Keratinocyte (primary cell): ENCODE measurements at regions not wholly inside any gene's neighbourhood (a gene's known extent, or its start where the extent isn't known, plus 50 kb on each side); places are given as distances from the start of the nearest gene placed in this dataset.

ENCODE experiments used
- DNase-seq: peaks from one replicate; pipeline ENCODE4 v3.0.0-alpha.2; 2011; ENCODE audit warnings: low read depth, missing footprints, low spot score
- FAIRE-seq: peaks from 2 replicates; lab custom pipeline; 2011; peaks lifted over from hg19 to GRCh38; lab: Jason Lieb, UNC
- H2AFZ ChIP-seq: 2 replicates; pipeline ENCODE4 v1.6.0; 2012; ENCODE audit warnings: low read length, control low read depth, inconsistent platforms; ENCODE audit not compliant: control insufficient read depth
- H3K27ac ChIP-seq: 2 replicates; pipeline ENCODE4 v1.5.1; 2011; ENCODE audit warnings: low read length; ENCODE audit not compliant: control insufficient read depth, insufficient read depth
- H3K27me3 ChIP-seq: 3 replicates; pipeline ENCODE4 v1.6.0; 2011; ENCODE audit warnings: low read length; ENCODE audit not compliant: control insufficient read depth, insufficient read depth; ENCODE audit errors: extremely low read depth
- H3K36me3 ChIP-seq, 2 experiments: 2 replicates in 1 of 2; 3 replicates in 1 of 2; pipeline ENCODE4 v1.5.1; 2011; ENCODE audit warnings: low read length in 2 of 2, mild to moderate bottlenecking in 1 of 2; ENCODE audit not compliant: control insufficient read depth in 2 of 2, insufficient read depth in 2 of 2; ENCODE audit errors: extremely low read depth in 1 of 2
- H3K4me1 ChIP-seq: 3 replicates; pipeline ENCODE4 v1.5.1; 2011; ENCODE audit warnings: low read length; ENCODE audit not compliant: control insufficient read depth, insufficient read depth; ENCODE audit errors: extremely low read depth
- H3K4me2 ChIP-seq: 3 replicates; pipeline ENCODE4 v1.6.0; 2011; ENCODE audit warnings: low read depth, low read length; ENCODE audit not compliant: control insufficient read depth, insufficient read depth; ENCODE audit errors: extremely low read depth
- H3K4me3 ChIP-seq, 3 experiments: fragments of 200-600 bp in 1 of 3; sonication (generic) in 1 of 3; 2 replicates in 2 of 3; 3 replicates in 1 of 3; pipeline ENCODE4 v1.5.1; 2011 to 2016; ENCODE audit warnings: low read length in 3 of 3, mild to moderate bottlenecking in 3 of 3, control low read depth in 2 of 3, inconsistent platforms in 1 of 3, low read depth in 1 of 3, mixed read lengths in 1 of 3, mixed run types in 1 of 3, moderate library complexity in 1 of 3; ENCODE audit not compliant: control insufficient read depth in 2 of 3, insufficient read depth in 2 of 3; ENCODE audit errors: extremely low read depth in 1 of 3
- H3K79me2 ChIP-seq: 2 replicates; pipeline ENCODE4 v1.6.0; 2012; ENCODE audit warnings: low read length; ENCODE audit not compliant: control insufficient read depth, insufficient read depth
- H3K9ac ChIP-seq: 3 replicates; pipeline ENCODE4 v1.6.0; 2011; ENCODE audit warnings: low read length; ENCODE audit not compliant: control insufficient read depth, insufficient read depth; ENCODE audit errors: extremely low read depth
- H3K9me1 ChIP-seq: 3 replicates; pipeline ENCODE4 v1.6.0; 2011; ENCODE audit warnings: low read length; ENCODE audit not compliant: control insufficient read depth, insufficient read depth; ENCODE audit errors: extremely low read depth
- H3K9me3 ChIP-seq: 2 replicates; pipeline ENCODE4 v1.5.1; 2012; ENCODE audit warnings: low read depth, low read length; ENCODE audit not compliant: control insufficient read depth
- H4K20me1 ChIP-seq: 3 replicates; pipeline ENCODE4 v1.6.0; 2011; ENCODE audit warnings: low read length; ENCODE audit not compliant: control insufficient read depth, insufficient read depth; ENCODE audit errors: extremely low read depth
- EZH2 ChIP-seq: IDR thresholded peaks from one replicate; pipeline ENCODE4 v1.6.1; 2012; ENCODE audit warnings: inconsistent platforms, mild to moderate bottlenecking, low read length, moderate library complexity
- dilution Hi-C: fragments of 300-500 bp; cut with MboI; formaldehyde crosslinking; loops from one replicate; pipeline ENCODE4 v1.7.0; 2020; ENCODE audit warnings: low sequenced_read_pairs; ENCODE audit not compliant: extremely low pct_ligation_motif_present
- TF ChIP-seq, protein P1 (sequence below), 3 experiments: IDR thresholded peaks in 1 of 3; conservative IDR thresholded peaks in 1 of 3; optimal IDR thresholded peaks in 1 of 3; 2 replicates in 2 of 3; 3 replicates in 1 of 3; pipeline versions ENCODE3 to v1.5.1; 2011; ENCODE audit warnings: low read length in 3 of 3, mild to moderate bottlenecking in 3 of 3, moderate library complexity in 2 of 3, control low read depth in 1 of 3, inconsistent platforms in 1 of 3; ENCODE audit not compliant: insufficient read depth in 2 of 3; ENCODE audit errors: extremely low read depth in 1 of 3

DNA sequence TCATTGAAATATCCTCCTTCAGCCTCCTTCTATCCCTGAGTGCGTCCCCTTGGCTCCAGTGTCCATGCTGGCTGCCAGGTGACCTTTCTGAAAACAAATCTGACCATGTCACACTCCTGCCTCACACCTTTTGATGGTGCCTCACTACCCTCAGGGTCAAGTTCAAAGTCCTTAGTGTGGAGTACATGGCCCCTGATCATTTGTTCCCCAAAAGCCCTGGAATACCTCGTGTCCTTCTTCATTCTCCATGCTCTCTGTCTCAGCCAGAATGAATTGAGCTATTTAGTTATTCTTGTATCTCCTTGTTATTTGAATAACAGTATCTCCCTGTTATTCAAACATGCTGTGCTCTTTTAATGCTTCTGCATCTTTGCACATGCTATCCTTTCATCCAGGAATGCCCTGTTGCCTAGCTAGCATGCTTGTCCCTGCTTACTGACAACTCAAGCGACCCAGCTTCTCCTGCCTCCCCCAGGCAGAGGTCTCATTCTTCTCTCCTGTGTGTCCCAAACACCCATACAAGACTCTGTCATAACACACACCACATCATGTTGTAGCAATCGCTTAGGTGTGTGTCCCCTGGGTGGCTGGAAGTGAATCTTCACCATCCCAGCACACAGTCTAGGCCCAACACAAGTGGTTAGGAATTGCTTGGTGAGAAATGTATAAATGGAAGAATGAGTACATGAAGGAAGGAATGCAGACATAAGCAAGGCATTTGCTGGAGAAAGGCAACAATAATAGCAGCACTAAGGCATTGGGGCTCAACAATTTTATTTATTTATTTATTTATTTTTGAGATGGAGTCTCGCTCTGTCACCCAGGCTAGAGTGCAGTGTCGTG, 144.0 kb downstream of the DDX1 start:
- H3K4me1 ChIP-seq, result no peaks in the 10 kb centered on the region
- FAIRE-seq (no peak), DNase-seq (no peak)
- dilution Hi-C loops, result no loop called here
- peaks cover 45% of the 10 kb centered on the region for H3K27me3 ChIP-seq
- H3K9me1 ChIP-seq, result no peaks in the 10 kb centered on the region
- no peak overlapping the region for H3K9ac ChIP-seq
- H4K20me1 ChIP-seq, result no peaks in the 10 kb centered on the region
- no peaks in the 10 kb centered on the region for H3K36me3 ChIP-seq
- H3K9me3 ChIP-seq, result no peaks in the 10 kb centered on the region
- no peak overlapping the region for H3K4me2 ChIP-seq
- H3K4me3 ChIP-seq, result no peak overlapping the region
- no peaks in the 10 kb centered on the region for H3K79me2 ChIP-seq
- no peak overlapping the region for H2AFZ ChIP-seq
- no peak for TF ChIP-seq EZH2
- TF ChIP-seq, protein P1, sequence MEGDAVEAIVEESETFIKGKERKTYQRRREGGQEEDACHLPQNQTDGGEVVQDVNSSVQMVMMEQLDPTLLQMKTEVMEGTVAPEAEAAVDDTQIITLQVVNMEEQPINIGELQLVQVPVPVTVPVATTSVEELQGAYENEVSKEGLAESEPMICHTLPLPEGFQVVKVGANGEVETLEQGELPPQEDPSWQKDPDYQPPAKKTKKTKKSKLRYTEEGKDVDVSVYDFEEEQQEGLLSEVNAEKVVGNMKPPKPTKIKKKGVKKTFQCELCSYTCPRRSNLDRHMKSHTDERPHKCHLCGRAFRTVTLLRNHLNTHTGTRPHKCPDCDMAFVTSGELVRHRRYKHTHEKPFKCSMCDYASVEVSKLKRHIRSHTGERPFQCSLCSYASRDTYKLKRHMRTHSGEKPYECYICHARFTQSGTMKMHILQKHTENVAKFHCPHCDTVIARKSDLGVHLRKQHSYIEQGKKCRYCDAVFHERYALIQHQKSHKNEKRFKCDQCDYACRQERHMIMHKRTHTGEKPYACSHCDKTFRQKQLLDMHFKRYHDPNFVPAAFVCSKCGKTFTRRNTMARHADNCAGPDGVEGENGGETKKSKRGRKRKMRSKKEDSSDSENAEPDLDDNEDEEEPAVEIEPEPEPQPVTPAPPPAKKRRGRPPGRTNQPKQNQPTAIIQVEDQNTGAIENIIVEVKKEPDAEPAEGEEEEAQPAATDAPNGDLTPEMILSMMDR (optimal IDR thresholded peaks at IDR 0.05 in 1 of 3, IDR thresholded peaks at IDR 0.05 in 1 of 3, conservative IDR thresholded peaks at IDR 0.05 in 1 of 3; ENCODE audit: extremely low read depth in 1 of 3, insufficient read depth in 2 of 3, low read length in 3 of 3), result no peak
- no peak overlapping the region for H3K27ac ChIP-seq

DNA sequence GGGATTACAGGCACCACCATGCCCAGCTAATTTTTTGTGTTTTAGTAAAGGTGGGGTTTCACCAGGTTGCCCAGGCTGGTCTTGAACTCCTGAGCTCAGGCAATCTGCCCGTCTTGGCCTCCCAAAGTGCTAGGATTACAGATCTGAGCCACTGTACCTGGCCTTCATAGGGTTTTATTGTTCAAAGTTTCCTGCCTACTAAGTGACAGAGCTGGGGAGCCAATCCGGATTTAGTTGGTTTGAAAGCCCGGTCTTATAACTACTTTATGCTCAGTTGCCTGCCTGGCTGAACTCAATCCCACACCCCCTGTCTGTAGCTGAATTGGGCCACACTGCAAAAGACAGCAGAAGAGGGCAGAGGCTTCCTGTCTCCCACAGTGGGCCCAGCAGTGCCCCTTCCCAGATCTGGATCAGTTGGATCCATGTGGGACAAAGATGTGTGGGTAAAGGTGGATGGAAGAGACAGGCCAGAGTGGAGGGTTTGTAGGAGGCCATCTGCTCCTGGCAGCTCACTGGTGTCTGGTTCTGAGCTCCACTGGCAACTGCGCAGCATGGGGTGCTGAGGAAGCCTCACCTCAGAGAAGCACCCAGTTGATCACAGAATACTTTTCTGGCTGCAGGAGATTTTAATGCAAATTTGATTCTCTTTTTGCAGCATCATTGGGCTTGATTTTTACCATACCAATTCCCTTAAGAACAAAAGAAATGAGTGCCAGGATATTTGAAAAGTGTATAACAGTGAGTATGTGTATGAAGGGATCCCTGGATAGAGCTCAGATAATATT, 144.9 kb downstream of the DDX1 start:
- FAIRE-seq, result no peak
- dilution Hi-C loops, result no loop called here
- H3K9me3 ChIP-seq, result no peaks in the 10 kb centered on the region
- H3K4me3 ChIP-seq, result no peak overlapping the region
- H3K27ac ChIP-seq, result no peak overlapping the region
- DNase-seq, result no peak
- peaks cover 37% of the 10 kb centered on the region for H3K27me3 ChIP-seq
- H3K9ac ChIP-seq, result no peak overlapping the region
- H3K79me2 ChIP-seq, result no peaks in the 10 kb centered on the region
- H3K4me1 ChIP-seq, result no peaks in the 10 kb centered on the region
- H3K9me1 ChIP-seq, result no peaks in the 10 kb centered on the region
- no peak overlapping the region for H3K4me2 ChIP-seq
- no peaks in the 10 kb centered on the region for H3K36me3 ChIP-seq
- H2AFZ ChIP-seq, result no peak overlapping the region
- H4K20me1 ChIP-seq, result no peaks in the 10 kb centered on the region
- TF ChIP-seq, protein P1 (optimal IDR thresholded peaks at IDR 0.05 in 1 of 3, IDR thresholded peaks at IDR 0.05 in 1 of 3, conservative IDR thresholded peaks at IDR 0.05 in 1 of 3; ENCODE audit: extremely low read depth in 1 of 3, insufficient read depth in 2 of 3, low read length in 3 of 3), result no peak
- no peak for TF ChIP-seq EZH2
